GM21723 (cell line): ENCODE measurements at regions not wholly inside any gene's neighbourhood (a gene's known extent, or its start where the extent isn't known, plus 50 kb on each side); places are given as distances from the start of the nearest gene placed in this dataset.
A peak's percentile ranks its signal among the peaks of the same experiment; 100 is the strongest.

Source experiments
- ATAC-seq: cut with Tn5 transposase; IDR thresholded peaks from one replicate; pipeline ENCODE4 v1.9.1; 2021; ENCODE audit warnings: mild to moderate bottlenecking, moderate library complexity; ENCODE audit not compliant: unreplicated experiment

DNA sequence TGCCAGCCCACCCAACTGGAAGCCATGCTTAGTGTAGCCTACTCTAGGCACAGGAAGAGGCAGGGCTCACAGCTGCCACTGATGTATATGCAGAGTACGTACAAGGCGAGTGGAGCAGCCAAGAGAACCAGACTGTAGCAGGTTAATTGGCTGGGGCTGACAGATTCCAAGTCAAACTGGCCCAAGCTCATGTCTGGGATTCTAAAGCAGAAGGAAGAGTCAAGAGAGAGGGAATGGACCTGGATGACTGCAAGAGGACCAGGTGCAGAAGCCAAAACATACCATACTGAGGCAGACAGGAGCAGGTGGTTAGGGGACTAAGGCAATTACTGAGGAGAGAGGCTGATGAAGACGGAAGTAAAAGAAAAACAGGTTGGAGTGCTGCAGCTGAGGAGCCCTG is 51.3 kb upstream of the LRRN2 start:
- ATAC-seq = no peak

DNA sequence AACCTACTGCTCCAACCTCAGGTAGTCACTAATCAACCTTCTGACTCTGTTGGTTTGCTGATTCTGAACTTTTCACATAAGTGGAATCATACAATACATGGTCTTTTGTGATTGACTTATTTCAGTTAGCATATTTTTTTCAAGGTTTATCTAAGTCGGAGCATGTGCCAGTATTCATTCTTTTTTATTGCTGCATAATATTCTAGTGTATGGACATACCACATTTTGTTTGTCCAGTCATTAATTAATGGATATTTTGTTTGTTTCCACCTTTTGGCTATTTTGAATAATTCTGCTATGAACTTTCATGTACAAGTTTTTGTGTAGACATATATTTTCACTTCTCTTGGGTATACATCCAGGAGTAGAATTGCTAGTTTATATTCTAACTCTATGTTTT is 53.0 kb upstream of the LRRN2 start:
- ATAC-seq = no peak

DNA sequence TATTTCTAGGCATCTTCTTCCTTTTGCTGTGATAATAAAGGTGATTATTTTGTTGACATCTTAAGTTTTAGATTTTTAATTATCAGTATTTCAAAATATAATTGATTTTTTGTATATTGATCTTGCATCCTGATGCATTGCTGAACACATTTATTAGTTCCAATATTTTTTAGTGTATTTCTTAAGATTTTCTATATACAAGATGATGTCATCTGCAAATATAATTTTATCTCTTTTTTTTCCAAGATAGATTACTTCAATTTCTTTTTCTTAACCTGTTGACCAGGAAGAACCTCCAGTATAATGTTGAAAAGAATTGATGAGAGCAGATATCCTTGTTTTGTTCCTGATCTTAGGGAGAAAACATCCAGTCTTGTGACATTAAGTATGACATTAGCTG is 54.8 kb upstream of the LRRN2 start:
- ATAC-seq = no peak

DNA sequence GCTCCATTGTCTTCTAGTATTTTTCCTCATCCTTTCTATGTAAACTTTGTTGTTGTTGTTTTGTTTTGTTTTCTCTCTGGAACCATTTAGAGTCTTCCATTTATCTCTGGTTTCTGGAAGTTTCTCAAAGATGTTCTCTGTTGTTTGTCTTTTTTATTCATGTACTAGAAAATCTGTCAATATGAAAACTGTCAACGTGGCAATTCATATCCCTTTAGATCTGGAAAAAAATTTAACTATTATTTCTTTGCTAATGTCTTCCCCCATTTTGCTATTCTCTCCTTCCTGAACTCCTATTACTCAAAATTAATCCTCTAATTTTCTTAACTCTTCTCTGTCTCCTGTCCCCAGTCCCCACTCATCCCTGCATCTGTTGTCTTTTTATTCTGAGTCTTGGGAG is 55.9 kb upstream of the LRRN2 start:
- ATAC-seq = no peak

DNA sequence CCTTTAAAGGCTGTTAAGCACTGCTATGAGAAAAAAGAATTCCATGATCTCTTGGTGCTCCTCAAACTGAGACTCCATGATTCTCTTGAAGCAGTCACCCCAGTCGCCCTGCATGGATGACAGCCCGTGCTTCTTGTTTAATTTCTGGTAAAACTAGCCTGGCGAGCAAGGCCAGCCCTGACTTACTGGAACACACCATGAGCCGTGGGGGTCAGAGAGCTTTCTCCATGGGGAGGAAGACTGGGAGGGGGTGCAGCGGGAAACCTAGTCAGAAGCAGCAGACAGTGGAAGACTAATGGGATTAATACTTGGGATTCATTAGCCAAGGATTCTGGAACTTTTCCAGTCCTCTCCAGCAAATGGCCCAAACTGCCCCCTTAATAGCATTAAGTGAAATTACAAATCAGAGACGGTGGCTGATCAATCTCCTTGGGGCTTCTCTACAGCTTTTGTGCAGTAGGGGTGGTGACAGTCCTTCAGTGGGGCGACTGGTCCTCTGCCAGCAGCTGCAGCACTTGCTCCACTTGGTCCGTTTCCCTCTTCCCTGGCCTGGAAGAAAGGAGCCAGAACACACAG is 57.2 kb upstream of the LRRN2 start:
- no peak for ATAC-seq

DNA sequence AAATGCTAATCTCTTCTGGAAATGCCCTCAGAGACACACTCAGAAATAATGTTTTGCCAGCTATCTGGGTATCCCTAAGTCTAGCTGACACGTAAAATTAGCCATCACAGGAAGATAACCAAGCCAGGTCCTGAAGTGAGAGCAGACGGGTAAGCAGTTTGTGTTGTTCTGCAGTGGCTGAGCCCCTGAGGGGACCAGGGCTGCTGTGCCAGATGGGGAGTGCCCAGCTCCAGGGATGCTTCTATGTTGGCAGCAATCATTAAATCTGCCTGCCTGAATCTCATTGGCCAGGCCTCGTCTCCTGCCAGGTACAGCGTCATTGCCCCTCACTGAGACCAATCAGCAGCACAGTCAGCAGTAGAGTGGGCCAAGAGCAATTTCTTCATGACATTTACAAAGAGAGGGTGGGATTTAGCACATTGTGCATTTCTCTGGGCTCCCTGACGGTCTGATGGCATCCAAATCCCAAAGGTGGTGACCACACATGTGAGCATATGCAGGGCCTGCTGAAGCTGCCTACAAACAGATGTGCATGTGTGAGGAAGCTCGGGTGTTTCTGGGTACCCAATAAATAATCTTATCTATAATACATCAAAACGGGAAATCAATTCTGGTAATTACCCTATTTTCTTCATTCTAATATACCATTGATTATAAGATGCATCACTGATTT is 58.7 kb upstream of the LRRN2 start:
- ATAC-seq = no peak

DNA sequence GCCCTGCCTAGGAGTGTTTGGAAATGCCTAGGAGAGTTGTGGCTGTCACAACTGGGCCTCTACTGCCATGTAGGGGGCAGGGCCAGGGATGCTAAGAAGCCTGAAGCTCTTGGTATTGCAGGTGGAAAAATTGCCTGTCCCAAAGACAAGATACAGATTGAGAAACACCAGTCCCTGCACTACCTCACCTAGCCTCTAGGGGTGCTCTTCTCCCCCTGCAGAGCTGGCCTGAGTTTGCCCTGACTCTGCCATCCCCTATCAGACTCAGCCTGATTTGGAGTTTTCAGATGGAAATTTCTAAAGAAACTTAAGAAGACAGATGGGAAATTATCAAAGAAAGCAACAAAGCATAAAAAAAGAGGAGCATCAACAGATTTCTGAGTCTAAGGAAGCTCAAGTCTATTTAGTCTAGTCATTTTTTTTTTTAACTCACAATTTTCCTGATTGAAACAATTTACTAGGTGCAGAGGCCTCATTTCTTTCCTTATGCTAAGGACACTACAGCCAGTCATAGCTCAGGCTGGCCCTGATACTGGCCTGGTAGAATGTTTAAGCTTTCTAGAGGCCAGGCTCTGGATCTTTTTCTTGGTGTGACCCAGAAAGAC is 61.4 kb upstream of the LRRN2 start:
- no peak for ATAC-seq

DNA sequence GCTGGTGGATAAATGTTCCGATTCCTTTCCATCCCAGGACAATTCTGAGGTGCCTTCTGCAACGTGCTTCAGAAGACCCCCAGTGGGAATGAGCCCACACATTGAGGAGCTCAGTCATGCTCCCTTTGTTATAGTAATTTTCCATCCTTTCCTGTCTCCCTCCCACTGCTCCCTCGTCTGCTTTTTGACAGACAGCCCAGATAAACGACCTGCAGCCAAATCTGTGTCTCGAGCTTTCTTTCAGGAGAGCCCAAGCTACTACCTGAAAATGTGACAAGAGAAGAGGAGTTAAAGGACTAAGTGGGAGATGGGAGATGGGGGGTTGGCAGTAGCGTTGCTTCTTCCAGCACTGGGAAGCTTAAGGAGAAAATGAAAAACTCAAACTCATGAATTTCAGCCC is 65.9 kb upstream of the LRRN2 start:
- no peak for ATAC-seq

DNA sequence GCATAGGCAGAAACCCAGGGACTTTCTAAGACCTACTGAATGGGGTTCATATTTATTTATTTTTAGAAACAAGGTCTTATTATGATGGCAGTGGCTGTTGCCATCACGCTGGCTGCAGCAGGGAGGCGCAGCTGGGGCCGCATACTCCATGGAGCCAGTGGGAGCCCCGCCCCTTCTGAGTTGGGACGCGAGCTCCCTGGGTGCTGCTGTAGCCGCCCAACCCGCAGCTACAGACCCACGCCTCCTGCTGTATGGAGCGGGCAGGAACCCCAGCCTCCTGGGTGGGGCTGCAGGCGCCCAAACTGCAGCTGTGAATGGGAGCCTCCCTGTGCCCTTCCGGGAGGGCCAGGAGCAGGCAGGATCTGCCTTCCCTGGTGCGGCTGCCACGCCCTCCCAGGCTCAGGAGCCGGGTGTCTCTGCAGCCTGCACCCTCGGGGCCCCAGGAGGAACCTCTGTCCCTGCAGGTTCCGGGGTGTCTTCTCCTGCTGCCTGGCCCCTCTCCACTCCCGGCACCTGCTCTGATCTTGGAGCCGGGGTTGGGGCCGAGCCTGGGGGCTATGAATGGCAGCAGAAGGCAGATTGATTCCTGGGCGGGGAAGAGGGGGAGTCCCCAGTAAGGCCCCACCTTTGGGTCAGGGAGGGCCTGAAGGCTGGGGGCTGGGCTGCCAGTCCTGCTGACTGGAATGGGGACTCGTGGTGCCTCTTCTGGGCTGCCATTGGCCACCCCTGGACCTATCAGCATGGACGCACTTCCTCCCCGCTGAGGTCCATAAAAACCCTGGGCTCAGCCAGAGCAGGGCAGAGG is 66.5 kb upstream of the LRRN2 start:
- no peak for ATAC-seq

DNA sequence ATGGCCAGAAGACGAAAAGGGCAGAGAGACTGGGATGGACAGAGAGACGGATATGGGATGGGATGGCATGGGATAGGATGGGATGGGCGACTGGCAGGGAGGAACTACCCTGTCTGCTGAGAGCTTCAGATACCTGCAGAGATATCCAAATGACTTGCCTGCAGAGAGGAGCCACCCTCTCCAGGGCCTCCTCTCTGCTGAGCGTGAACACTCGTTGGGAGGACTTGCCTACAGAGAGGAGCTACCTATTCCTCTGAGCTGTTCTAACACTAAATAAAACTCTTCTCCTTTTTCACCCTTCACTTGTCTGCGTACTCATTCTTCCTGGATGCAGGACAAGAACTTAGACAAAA is 67.1 kb upstream of the LRRN2 start:
- no peak for ATAC-seq

DNA sequence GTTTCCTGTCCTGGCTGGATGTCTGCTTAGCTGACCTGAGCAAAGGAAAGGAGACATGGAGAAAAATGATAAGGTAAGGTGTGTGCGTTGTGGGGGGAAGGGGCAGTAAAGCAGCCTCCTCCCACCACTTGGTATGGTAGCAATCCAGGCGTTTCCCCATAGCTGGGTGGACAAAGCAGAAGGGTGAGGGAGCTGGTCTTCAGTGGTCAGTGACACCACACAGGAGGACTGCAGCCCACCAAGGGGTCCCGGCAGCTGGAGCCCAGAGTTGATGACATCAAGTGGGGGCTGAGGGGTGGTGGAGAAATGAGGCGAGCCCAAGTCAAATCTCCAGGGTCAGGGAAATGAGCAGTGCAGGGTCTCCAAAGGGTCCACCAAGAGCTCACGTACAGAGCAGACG is 69.3 kb upstream of the LRRN2 start:
- ATAC-seq = no peak

DNA sequence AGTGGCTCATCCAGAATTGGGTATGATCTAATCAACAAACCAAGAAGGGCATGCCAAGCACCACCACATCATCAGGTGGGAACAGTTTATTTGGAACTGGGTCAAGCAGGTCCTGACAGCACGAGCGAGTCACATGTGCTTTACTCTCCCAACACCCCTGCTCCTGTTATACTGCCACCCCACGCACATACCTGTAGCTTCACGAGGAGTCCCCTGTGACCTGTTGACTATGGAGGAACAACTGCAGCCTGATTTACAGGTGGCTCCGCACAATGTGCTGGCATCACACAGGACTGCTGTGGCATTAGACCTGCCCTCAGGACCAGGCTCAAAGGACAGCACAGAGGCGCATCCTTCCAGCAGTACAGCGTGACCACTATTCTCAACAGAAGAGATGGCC is 70.8 kb upstream of the LRRN2 start:
- ATAC-seq = no peak

DNA sequence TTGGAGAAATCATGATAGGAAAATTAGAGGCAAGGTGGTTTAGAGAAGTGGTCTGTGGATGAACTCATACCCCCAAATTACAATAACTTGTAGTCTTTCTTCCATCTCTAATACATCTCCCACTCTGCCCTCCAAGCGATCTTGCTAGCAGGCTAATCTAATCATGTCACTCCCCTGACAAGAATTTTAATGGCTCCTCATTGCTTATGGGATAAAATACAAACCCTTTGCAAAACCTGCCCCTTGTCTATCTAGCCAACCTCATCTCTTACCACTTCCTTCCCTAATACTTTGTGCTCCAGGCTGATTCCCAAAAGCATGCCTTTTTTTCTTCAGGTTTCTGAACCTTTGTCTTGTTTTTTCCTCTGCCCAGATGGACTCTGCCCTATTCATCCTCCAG is 71.3 kb upstream of the LRRN2 start:
- ATAC-seq = no peak

DNA sequence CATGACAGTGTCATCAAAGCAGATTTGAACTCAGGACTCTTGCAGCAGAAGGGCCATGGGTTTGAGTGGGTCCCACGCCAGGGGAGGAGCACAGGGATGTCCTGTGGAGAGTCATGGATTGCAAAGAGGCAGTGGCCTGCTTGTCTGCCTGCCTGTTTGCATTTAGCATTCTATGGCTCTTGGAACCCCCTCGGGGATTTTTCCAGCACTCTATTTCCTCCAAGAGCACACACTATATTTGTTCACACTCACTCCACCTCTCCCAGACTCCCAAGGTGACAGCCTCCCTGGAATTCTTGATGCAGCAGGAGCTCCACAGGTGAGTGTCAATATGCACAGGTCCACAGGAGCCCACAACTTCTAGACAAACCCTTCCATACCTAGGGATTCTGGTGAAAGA is 73.1 kb upstream of the LRRN2 start:
- ATAC-seq = no peak

DNA sequence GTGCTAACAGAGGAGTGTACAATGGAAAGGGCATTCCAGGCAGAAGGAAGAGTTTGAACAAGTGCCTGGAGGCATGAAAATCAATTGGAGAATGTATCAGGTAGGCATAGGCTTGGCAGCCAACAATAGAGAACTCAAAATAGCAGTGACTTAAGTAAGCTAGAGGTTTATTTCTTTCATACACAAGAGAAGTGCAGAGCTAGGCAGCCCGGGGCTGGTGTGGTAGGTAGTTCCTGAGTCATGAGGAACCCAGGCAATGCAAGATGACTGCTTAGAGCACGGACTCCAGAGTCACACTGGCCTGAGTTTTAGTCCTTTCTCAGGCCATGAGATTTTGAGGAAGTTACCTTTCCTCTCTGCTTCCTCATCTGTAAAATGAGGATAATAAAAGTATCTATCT is 74.8 kb upstream of the LRRN2 start:
- ATAC-seq = no peak

DNA sequence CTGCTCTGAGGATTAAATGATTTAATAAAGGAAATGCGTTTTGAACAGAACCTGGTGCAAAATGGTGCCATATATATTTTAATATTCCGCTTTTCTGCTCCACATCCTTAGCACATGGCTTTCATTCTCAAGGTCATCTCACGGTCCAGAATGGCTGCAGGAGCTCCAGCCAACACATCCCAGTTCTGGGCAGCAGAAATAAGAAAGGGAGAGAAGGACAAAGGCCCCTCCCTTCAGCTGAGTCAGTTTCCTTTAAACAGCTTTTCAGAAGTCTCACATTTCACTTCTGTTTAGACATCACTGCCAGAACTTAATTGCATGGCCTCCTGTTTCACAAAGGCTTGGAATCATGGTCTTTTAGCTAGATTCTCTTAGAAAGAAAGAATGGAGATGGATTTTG is 75.2 kb upstream of the LRRN2 start:
- ATAC-seq = no peak

DNA sequence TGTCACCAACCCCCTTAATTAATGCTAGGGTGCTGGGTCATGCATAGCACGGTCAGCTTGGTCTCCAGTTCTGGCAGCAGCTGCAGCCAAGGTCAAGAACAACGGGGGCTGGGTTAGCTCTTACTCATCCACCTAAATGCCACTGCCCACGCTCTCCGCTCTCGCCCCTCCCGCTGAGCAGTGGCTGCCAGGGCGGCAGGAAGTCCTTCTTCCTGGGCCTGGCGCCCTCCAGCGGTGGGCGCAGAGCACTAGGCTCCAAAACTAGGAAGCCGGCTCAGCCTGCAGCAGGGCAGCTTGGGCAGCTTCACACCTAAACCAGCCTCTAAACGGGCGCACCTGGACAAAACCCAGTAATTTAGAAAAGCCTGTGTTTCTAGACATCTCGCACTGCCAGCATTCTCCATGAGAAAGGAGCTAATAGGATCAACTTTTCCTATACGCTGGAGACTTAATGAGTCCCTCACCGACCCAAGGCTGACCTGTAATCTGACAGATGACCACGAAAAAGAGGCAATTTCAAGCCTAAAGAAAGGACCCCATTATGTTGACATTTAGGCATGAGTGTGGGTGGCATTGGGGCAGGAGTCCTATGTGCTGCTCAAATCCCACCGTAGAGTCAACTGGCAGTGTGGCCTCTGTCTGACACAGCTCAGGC is 78.4 kb upstream of the LRRN2 start:
- ATAC-seq = peak; percentile 88

DNA sequence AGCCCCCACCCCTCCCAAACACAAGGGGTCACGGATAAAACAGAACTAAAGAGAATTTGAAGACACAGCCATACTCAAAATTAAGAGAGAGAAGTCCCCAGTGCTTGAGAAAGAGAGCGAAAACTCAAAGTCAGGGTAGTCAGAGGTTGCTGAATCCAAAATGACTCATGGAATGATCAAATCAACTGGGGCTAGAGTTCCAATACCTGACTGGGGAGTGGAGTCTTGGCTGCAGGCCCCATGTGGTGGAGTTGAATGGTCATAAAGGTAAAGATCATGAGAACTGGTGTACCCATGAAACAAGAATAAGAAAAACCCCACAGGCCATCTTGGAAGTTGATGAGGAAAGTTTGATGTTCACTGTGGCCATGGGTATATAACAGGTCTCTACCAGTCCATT is 84.5 kb upstream of the LRRN2 start:
- ATAC-seq = no peak

DNA sequence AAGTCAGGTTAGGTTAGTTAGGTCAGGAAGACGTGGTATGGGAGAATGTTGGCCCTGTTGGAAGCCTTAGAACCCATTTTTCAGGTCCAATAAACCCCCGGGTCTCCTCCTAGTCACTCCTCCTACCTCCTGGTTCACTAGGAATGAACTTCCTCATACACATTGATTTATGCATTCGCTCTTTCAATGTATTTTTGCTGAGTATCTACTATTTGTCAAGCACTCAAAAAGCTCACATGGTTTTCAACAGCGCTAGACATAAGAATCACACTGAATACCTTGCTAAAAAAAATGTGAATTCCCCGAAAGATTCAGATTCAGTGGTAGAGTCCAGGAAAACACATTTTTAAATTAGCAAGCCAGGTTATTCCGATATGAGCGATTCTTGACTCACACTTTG is 85.8 kb upstream of the LRRN2 start:
- no peak for ATAC-seq

DNA sequence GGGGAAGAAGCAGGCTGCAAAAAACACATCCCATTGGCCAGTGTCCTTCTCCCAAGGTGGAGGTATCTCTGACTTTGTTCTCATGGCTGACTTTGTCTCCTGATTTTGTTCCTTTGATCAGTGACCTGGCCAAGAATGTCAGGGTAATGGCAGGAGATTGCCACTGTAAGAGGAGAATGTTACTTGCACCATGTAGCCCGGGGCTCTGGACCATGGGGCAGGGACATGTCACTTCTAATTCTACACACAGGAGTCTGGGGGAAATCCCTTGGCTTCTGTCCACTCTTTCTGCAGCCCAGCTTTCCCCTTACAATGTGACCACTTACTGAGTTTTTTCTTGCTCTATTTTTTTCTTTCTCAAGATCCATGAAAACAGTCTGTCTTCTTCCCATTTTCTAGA is 87.7 kb upstream of the LRRN2 start:
- ATAC-seq = no peak

DNA sequence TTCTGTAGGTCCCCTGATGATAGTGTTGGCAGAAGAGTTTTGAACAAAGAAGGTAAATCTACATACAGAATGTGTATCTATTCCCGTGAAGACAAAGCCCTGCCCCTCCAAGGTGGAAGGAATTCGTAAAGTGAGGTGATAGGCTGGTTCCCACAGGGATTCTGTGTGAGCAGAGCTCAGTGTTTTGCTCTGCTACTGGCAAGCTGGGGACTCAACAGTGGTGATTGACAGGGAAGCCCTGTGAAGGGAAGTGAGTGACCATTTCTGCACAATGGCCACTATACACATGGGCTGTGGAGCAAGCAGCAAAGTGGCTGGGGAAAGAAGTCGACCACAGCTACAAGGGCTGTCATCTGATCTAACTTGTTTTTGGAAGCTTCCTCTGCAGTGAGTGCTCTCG is 90.0 kb upstream of the LRRN2 start:
- ATAC-seq = no peak

DNA sequence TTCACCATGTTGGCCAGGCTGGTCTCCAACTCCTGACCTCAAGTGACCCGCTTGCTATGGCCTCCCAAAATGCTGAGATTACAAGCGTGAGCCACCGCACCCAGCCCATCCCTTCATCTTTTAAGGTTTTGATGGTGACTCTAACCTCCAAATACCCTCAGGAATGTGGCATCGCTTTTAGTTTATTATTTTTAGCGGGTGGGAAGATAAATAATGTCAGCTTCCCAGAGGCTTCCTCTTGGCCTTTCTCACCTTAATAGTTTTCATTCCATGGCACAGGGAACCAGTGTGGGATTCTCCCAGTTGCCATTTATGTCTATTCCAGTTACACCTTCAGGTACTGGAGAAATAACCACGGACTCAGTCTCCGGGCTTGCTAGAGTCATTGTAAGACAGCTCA is 92.1 kb upstream of the LRRN2 start:
- ATAC-seq = no peak
